HG02884 (cell line): ENCODE measurements at regions not wholly inside any gene's neighbourhood (a gene's known extent, or its start where the extent isn't known, plus 50 kb on each side); places are given as distances from the start of the nearest gene placed in this dataset.
"Not testable (repeated sequence)": the region's sequence is repeated elsewhere in the genome, so short reads cannot be mapped to it uniquely, and the experiment has no call there.

ENCODE experiments used
- ATAC-seq: cut with Tn5 transposase; IDR thresholded peaks from one replicate; pipeline ENCODE4 v1.9.1; 2021; ENCODE audit warnings: mild to moderate bottlenecking, moderate library complexity; ENCODE audit not compliant: unreplicated experiment

DNA sequence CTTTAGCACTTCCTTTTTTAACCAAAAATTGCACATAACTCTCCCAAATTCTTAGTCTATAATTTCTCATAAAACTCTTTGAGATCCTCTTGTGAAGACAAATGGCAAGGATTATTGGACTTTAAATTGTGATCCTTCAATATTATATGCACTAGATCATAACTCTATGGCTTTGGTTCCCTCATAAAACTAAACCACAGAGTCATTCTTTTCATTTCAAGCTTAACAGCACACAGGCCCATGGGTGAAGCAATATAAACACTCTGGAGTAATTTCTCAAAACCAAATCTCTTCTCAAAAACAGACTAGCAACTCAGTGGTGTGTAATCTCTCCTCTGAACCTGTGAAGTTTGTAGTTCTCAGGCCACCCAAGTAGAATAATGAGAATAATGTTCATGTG lies 171.0 kb upstream of the NECTIN3 start:
- ATAC-seq = no peak

DNA sequence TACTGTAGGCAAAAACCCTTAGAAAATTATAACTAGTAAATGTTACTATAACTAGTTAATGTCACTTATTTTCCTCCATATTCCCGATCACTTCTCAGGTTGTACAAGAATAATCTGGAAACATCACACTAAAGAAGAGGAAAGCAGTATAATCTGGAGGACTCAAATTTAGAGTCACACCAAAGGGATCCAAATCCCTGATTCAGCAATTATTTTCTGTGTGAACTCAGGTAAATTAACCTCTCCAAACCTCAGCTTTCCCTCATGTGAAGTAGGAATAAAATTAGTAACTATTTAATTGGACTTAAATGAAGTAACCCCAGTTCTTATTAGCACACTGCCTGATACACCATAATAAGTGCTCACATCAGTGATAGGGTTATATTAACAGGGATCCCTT lies 170.1 kb upstream of the NECTIN3 start:
- no peak for ATAC-seq

- ATAC-seq = no peak
Measured at GRCh38 chr3:110902453-110903085, 169.0 kb upstream of the NECTIN3 start.

- ATAC-seq = no peak
Measured at GRCh38 chr3:110903771-110904519, 167.7 kb upstream of the NECTIN3 start.

GRCh38 chr3:110904520-110904890 lies 167.1 kb upstream of the NECTIN3 start:
- ATAC-seq = no peak

DNA sequence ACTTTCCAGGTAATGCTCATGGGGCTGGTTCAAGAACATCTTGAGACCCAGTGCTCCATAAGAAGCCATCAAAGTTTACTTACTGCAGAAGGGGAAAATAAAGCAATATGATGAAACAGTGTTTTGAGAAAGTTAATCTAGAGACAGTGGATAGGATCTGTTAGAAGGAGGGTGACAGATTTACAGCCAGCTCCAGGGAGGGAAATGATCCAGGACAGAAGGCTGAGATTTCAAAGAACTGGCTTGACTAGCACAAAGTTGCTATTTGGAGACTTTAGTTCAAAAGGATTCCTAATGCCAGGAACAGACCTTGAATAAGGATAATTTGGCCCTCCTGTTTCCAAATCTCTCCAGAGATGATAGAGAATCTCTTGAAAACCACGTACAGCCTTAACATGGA lies 166.5 kb upstream of the NECTIN3 start:
- ATAC-seq = no peak

DNA sequence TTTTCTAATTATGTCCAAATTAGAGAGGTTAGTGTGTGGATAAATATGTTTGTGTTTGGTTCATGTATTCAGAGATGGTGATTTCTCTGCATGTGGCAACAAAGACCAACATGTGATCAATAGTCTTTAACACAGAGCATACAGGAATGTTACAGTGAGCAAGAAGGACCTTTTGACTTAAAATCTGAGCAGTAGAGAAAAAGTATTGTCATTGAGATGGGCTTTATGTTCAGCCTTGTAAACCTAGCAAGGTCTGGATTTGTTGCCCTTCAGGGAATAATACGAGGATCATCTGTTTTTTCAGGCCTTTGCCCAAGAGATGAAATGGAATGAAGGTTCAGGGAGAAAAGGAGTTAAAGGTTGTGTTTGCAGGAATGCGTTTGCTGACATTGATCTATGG lies 161.8 kb upstream of the NECTIN3 start:
- ATAC-seq = no peak

- no peak for ATAC-seq
Measured at GRCh38 chr3:110910346-110910955, 161.2 kb upstream of the NECTIN3 start.

DNA sequence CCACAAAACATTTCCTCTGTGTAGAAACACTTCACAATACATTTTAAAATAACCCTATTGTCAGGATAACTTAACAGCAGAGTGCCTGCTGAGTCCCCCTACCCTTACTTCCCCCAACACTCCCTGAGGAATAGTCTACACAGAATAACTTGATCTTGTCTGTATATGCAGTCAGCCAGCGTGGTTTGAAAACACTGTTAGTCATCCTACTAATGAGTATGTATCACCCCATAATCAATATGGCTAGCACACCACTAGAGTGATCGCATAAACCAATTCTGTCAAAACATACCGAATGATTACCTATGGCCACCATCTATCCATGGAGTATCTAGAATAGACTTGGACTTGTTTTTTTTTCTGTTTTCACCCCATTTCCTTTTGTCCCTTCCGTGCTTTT lies 152.7 kb upstream of the NECTIN3 start:
- no peak for ATAC-seq

GRCh38 chr3:110925798-110926197 lies 145.8 kb upstream of the NECTIN3 start:
- no peak for ATAC-seq

- ATAC-seq = no peak
Measured at GRCh38 chr3:110928016-110928662, 143.5 kb upstream of the NECTIN3 start.

- ATAC-seq = no peak
Measured at GRCh38 chr3:110929816-110930215, 141.8 kb upstream of the NECTIN3 start.

DNA sequence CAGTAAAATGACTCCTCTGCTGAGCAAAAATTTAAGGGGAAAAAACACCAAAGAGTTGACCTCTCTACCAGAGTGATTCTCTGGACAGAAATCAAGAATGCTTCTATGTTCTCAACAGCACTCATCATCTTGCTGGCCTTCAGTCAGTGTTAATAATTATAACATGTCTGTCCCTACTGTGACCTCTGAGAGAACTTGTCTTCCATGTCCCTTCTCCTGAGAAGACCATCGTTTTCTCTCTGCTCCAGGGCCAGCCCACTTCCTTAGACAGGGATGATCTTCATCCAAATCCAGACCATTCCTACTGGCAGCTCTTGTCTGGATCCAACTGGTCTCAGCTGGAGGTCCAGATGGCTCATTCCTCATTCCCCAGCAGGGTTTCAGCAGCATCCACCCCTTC lies 139.0 kb upstream of the NECTIN3 start:
- ATAC-seq = no peak

DNA sequence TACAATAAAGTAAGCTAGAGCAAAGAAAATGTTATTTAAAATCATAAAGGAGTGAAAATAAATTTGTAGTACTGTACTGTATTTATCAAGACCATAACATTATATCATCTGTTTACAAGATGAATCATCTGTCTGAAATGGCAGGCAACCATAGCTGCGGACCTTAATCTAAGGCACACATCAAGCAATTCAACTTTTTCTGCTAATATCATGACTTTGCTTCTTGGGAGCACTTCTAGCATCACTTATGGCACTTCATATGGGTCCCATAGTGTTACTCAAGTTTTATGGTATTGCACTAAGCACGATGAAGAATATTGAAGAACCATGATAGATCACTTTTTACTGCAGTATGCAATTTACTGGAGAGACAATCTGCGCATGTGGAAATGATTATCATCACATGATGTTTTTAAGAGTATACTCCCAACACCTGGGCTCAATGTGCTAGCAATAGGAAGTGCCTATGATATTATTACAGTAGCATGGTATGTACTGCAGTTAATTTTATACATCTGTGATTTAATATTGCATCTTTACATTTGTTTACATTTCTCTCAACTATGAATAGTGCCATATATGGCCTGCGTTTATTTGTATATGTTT lies 137.7 kb upstream of the NECTIN3 start:
- no peak for ATAC-seq

DNA sequence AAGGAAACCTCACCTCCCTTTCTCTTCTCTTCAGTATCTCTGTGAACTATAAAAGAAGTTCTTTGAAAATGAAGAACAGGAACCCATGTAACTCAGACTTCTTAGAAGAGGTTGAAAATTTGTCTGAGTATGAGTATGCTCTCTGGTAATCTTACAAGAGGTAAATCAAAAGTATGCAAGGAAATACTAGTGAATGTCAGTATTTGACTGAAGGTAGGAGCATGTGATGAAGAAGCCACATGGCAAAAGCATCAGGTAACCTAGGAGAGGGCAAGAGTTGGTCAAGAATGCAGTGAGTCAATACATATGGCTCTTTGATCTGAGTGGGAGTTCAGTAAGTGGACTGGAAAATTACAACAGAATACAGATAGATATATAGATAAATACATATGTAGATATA lies 133.0 kb upstream of the NECTIN3 start:
- no peak for ATAC-seq

GRCh38 chr3:110940055-110940454 lies 131.6 kb upstream of the NECTIN3 start:
- no peak for ATAC-seq

- ATAC-seq = no peak
Measured at GRCh38 chr3:110944782-110945181, 126.8 kb upstream of the NECTIN3 start.

DNA sequence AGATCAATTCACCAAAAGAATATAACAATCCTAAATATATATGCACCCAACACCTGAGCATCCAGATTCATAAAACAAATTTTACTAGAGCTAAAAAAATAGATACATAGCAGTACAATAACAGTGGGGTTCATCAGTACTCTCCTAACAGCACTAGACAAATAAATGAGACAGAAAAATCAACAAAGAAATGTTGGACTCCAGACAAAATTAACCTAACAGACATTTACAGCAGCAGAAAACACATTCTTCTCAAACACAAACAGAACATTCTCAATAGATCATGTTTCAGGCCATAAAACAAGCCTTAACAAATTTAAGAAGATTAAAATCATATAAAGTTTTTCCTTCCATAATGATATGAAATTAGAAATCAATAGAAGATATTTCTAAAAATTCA lies 124.8 kb upstream of the NECTIN3 start:
- no peak for ATAC-seq

DNA sequence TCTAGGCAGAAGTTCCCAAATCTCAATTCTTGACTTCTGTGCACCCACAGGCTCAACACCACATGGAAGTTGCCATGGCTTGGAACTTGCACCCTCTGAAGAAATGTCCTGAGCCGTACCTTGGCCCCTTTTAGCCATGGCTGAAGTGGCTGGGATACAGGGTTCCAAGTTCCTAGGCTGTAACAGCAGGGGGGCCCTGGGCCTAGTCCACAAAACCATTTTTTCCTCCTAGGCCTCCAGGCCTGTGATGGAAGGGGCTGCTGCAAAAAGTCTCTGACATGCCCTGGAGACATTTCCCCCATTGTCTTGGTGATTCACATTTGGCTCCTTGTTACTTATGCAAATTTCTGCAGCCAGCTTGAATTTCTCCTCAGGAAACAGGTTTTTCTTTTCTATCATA lies 122.4 kb upstream of the NECTIN3 start:
- ATAC-seq = not testable (repeated sequence)

GRCh38 chr3:110955301-110955880 lies 116.2 kb upstream of the NECTIN3 start:
- ATAC-seq = no peak

DNA sequence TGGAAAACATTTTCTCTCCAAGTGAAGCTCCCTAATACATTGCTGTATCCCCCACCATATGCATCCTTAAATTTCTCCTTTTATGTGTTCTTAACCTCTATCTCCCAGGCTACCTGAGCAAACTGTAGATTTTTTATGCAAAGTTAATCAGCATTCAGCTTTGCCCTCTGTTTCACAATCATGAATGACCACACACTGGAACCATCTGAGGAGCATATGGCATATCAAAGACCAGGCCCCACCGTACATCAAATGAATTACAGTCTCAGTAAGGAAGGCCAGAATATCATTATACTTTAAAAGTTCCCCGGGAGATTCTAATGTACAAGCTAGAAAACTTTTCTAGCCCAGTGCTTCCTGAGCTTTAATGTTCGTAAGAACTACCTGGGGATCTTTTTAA lies 115.5 kb upstream of the NECTIN3 start:
- ATAC-seq = no peak
